Heart left ventricle (tissue), 13 donors: ENCODE measurements at regions not wholly inside any gene's neighbourhood (a gene's known extent, or its start where the extent isn't known, plus 50 kb on each side); places are given as distances from the start of the nearest gene placed in this dataset.

Experiments
- CTCF ChIP-seq, 12 donors: fragments of 200-600 bp; sonication (generic) in 4 of 12; IDR thresholded peaks; one replicate each; pipeline versions ENCODE4 v1.5.0 to v1.8.0; 2018 to 2022; ENCODE audit warnings: antibody characterized with exemption in 12 of 12, mild to moderate bottlenecking in 5 of 12
- POLR2A ChIP-seq, 2 donors: fragments of 450-650 bp; IDR thresholded peaks; one replicate each; pipeline ENCODE4 v1.6.1; 2017; ENCODE audit warnings: antibody characterized with exemption in 2 of 2, mild to moderate bottlenecking in 2 of 2, moderate library complexity in 2 of 2
- donor health status: ischemic (EF 13 %, LVEDD 7.1; RV severe dilation, severe dysfunction).
- donor health status: DM: no; HTN: yes; CAD: no.
- donor health status: DM: no; HTN: no; CAD: no.
- donor health status: ischemic (EF 25% LVEDD 6.9; RV normal size, moderate dysfunction).
- donor health status: ischemic (EF 25% LVEDD 5.7; RV mildly dilated, moderate dysfunction).
- donor health status: ischemic (EF 35%, LVEDD 5.7; RV mildly dilated, moderate dysfunction).
- donor health status: nonischemic (EF 11% LVEDD 7.7; RV severe dilation, severe dysfunction).
- donor health status: DM: yes; HTN: yes; CAD: no.
- donor health status: PGD.
- donor health status: ischemic (EF 29% LVEDD 5.4; RV normal size, mild dysfunction).
- donor health status: nonischemic (EF 23%, LVEDD 6.1; RV moderate dilation, normal function).

- no peak for TF ChIP-seq CTCF (IDR thresholded peaks at IDR 0.05)
- TF ChIP-seq POLR2A (IDR thresholded peaks at IDR 0.05), result no peak
Measured at GRCh38 chr4:184310881-184311709, 93.4 kb upstream of the ENPP6 start.
